Keratinocyte (primary cell): ENCODE measurements at regions not wholly inside any gene's neighbourhood (a gene's known extent, or its start where the extent isn't known, plus 50 kb on each side); places are given as distances from the start of the nearest gene placed in this dataset.

Source experiments
- DNase-seq: peaks from one replicate; pipeline ENCODE4 v3.0.0-alpha.2; 2011; ENCODE audit warnings: low read depth, missing footprints, low spot score
- FAIRE-seq: peaks from 2 replicates; lab custom pipeline; 2011; peaks lifted over from hg19 to GRCh38; lab: Jason Lieb, UNC
- H2AFZ ChIP-seq: 2 replicates; pipeline ENCODE4 v1.6.0; 2012; ENCODE audit warnings: low read length, control low read depth, inconsistent platforms; ENCODE audit not compliant: control insufficient read depth
- H3K27ac ChIP-seq: 2 replicates; pipeline ENCODE4 v1.5.1; 2011; ENCODE audit warnings: low read length; ENCODE audit not compliant: control insufficient read depth, insufficient read depth
- H3K27me3 ChIP-seq: 3 replicates; pipeline ENCODE4 v1.6.0; 2011; ENCODE audit warnings: low read length; ENCODE audit not compliant: control insufficient read depth, insufficient read depth; ENCODE audit errors: extremely low read depth
- H3K36me3 ChIP-seq, 2 experiments: 2 replicates in 1 of 2; 3 replicates in 1 of 2; pipeline ENCODE4 v1.5.1; 2011; ENCODE audit warnings: low read length in 2 of 2, mild to moderate bottlenecking in 1 of 2; ENCODE audit not compliant: control insufficient read depth in 2 of 2, insufficient read depth in 2 of 2; ENCODE audit errors: extremely low read depth in 1 of 2
- H3K4me1 ChIP-seq: 3 replicates; pipeline ENCODE4 v1.5.1; 2011; ENCODE audit warnings: low read length; ENCODE audit not compliant: control insufficient read depth, insufficient read depth; ENCODE audit errors: extremely low read depth
- H3K4me2 ChIP-seq: 3 replicates; pipeline ENCODE4 v1.6.0; 2011; ENCODE audit warnings: low read depth, low read length; ENCODE audit not compliant: control insufficient read depth, insufficient read depth; ENCODE audit errors: extremely low read depth
- H3K4me3 ChIP-seq, 3 experiments: fragments of 200-600 bp in 1 of 3; sonication (generic) in 1 of 3; 2 replicates in 2 of 3; 3 replicates in 1 of 3; pipeline ENCODE4 v1.5.1; 2011 to 2016; ENCODE audit warnings: low read length in 3 of 3, mild to moderate bottlenecking in 3 of 3, control low read depth in 2 of 3, inconsistent platforms in 1 of 3, low read depth in 1 of 3, mixed read lengths in 1 of 3, mixed run types in 1 of 3, moderate library complexity in 1 of 3; ENCODE audit not compliant: control insufficient read depth in 2 of 3, insufficient read depth in 2 of 3; ENCODE audit errors: extremely low read depth in 1 of 3
- H3K79me2 ChIP-seq: 2 replicates; pipeline ENCODE4 v1.6.0; 2012; ENCODE audit warnings: low read length; ENCODE audit not compliant: control insufficient read depth, insufficient read depth
- H3K9ac ChIP-seq: 3 replicates; pipeline ENCODE4 v1.6.0; 2011; ENCODE audit warnings: low read length; ENCODE audit not compliant: control insufficient read depth, insufficient read depth; ENCODE audit errors: extremely low read depth
- H3K9me1 ChIP-seq: 3 replicates; pipeline ENCODE4 v1.6.0; 2011; ENCODE audit warnings: low read length; ENCODE audit not compliant: control insufficient read depth, insufficient read depth; ENCODE audit errors: extremely low read depth
- H3K9me3 ChIP-seq: 2 replicates; pipeline ENCODE4 v1.5.1; 2012; ENCODE audit warnings: low read depth, low read length; ENCODE audit not compliant: control insufficient read depth
- H4K20me1 ChIP-seq: 3 replicates; pipeline ENCODE4 v1.6.0; 2011; ENCODE audit warnings: low read length; ENCODE audit not compliant: control insufficient read depth, insufficient read depth; ENCODE audit errors: extremely low read depth
- EZH2 ChIP-seq: IDR thresholded peaks from one replicate; pipeline ENCODE4 v1.6.1; 2012; ENCODE audit warnings: inconsistent platforms, mild to moderate bottlenecking, low read length, moderate library complexity
- dilution Hi-C: fragments of 300-500 bp; cut with MboI; formaldehyde crosslinking; loops from one replicate; pipeline ENCODE4 v1.7.0; 2020; ENCODE audit warnings: low sequenced_read_pairs; ENCODE audit not compliant: extremely low pct_ligation_motif_present
- TF ChIP-seq, protein P1 (sequence below), 3 experiments: IDR thresholded peaks in 1 of 3; conservative IDR thresholded peaks in 1 of 3; optimal IDR thresholded peaks in 1 of 3; 2 replicates in 2 of 3; 3 replicates in 1 of 3; pipeline versions ENCODE3 to v1.5.1; 2011; ENCODE audit warnings: low read length in 3 of 3, mild to moderate bottlenecking in 3 of 3, moderate library complexity in 2 of 3, control low read depth in 1 of 3, inconsistent platforms in 1 of 3; ENCODE audit not compliant: insufficient read depth in 2 of 3; ENCODE audit errors: extremely low read depth in 1 of 3

DNA sequence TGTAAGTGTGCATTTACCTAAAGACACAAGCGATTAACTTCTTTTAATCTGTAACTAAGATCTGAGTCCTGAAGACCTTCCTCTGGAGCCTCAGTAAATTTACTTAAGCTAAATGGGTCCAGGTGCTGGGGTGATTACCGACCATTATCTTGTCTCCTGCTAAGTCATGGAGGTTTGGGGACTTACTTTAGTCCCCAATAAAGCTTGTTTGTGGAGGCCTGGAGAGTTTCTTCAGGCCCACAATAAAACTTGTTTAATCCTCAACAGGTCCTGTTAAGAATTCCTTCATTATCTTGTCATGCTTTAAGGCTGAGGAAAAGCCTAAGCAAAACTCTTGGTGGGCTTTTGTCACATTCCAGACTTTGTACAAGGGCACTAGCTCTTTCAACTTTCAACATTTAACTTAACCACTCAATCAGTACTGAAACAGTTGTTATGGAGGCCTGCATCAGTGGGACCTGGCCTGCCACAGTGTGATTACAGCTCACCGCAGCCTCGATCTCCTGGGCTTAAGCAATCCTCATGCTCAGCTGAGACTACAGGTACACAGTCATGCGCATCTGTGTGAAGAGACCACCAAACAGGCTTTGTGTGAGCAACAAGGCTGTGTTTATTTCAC, 84.0 kb downstream of the FMO4 start:
- no peaks in the 10 kb centered on the region for H3K9me3 ChIP-seq
- TF ChIP-seq EZH2, result no peak
- TF ChIP-seq, protein P1, sequence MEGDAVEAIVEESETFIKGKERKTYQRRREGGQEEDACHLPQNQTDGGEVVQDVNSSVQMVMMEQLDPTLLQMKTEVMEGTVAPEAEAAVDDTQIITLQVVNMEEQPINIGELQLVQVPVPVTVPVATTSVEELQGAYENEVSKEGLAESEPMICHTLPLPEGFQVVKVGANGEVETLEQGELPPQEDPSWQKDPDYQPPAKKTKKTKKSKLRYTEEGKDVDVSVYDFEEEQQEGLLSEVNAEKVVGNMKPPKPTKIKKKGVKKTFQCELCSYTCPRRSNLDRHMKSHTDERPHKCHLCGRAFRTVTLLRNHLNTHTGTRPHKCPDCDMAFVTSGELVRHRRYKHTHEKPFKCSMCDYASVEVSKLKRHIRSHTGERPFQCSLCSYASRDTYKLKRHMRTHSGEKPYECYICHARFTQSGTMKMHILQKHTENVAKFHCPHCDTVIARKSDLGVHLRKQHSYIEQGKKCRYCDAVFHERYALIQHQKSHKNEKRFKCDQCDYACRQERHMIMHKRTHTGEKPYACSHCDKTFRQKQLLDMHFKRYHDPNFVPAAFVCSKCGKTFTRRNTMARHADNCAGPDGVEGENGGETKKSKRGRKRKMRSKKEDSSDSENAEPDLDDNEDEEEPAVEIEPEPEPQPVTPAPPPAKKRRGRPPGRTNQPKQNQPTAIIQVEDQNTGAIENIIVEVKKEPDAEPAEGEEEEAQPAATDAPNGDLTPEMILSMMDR (optimal IDR thresholded peaks at IDR 0.05 in 1 of 3, IDR thresholded peaks at IDR 0.05 in 1 of 3, conservative IDR thresholded peaks at IDR 0.05 in 1 of 3; ENCODE audit: extremely low read depth in 1 of 3, insufficient read depth in 2 of 3, low read length in 3 of 3), result no peak
- H3K4me1 ChIP-seq, result peaks cover 8% of the 10 kb centered on the region
- H2AFZ ChIP-seq, result no peak overlapping the region
- no peak for DNase-seq
- FAIRE-seq, result no peak
- no peaks in the 10 kb centered on the region for H3K36me3 ChIP-seq
- dilution Hi-C loops, result no loop called here
- no peaks in the 10 kb centered on the region for H3K9me1 ChIP-seq
- no peak overlapping the region for H3K4me3 ChIP-seq
- no peak overlapping the region for H3K9ac ChIP-seq
- H3K27me3 ChIP-seq, result no peaks in the 10 kb centered on the region
- H3K27ac ChIP-seq, result no peak overlapping the region
- no peaks in the 10 kb centered on the region for H4K20me1 ChIP-seq
- H3K79me2 ChIP-seq, result no peaks in the 10 kb centered on the region
- no peak overlapping the region for H3K4me2 ChIP-seq

DNA sequence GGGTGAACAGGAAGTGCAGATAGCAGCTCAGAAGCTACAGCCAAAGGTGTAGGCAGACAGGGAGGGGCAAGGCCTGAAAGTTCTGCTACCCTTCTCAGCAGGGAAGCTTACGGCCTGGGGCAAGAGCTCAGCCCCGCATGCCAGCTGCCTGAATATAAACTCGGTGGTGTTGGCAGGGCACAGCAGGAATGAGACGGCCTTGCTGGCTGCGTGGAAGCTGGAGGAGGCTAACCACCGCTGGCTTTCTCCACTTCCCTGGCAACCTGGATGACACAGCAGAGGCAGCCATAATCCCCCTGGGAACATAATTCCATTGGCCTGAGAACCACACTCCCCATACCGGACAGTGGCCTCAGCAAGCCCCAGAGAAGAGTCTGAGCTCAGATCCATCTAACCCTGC, 81.9 kb upstream of the PRRC2C start:
- H3K9me1 ChIP-seq, result no peaks in the 10 kb centered on the region
- no peak overlapping the region for H3K4me2 ChIP-seq
- H3K4me1 ChIP-seq, result peaks cover 11% of the 10 kb centered on the region
- DNase-seq (no peak), FAIRE-seq (no peak)
- H3K36me3 ChIP-seq, result no peaks in the 10 kb centered on the region
- H3K9ac ChIP-seq, result no peak overlapping the region
- TF ChIP-seq, protein P1 (optimal IDR thresholded peaks at IDR 0.05 in 1 of 3, IDR thresholded peaks at IDR 0.05 in 1 of 3, conservative IDR thresholded peaks at IDR 0.05 in 1 of 3; ENCODE audit: extremely low read depth in 1 of 3, insufficient read depth in 2 of 3, low read length in 3 of 3), result no peak
- no peak for TF ChIP-seq EZH2
- H4K20me1 ChIP-seq, result no peaks in the 10 kb centered on the region
- H3K27ac ChIP-seq, result no peak overlapping the region
- no peak overlapping the region for H3K4me3 ChIP-seq
- no peaks in the 10 kb centered on the region for H3K9me3 ChIP-seq
- H3K27me3 ChIP-seq, result no peaks in the 10 kb centered on the region
- no peaks in the 10 kb centered on the region for H3K79me2 ChIP-seq
- H2AFZ ChIP-seq, result peak overlapping the region; percentile 72
- dilution Hi-C loops, result no loop called here
